ENCODE measurements at regions not wholly inside any gene's neighbourhood (a gene's known extent, or its start where the extent isn't known, plus 50 kb on each side); places are given as distances from the start of the nearest gene placed in this dataset.
A peak's percentile ranks its signal among the peaks of the same experiment; 100 is the strongest.

GRCh38 chr12:88273450-88273849 lies 131.3 kb downstream of the TMTC3 start:
- TF ChIP-seq CTCF (IDR thresholded peaks at IDR 0.05) (no peak), EP300 (IDR thresholded peaks at IDR 0.05) (no peak), POLR2A (IDR thresholded peaks at IDR 0.05) (no peak), POLR2AphosphoS5 (IDR thresholded peaks at IDR 0.05) (no peak)
- H3K27ac ChIP-seq = no peak overlapping the region
- intact Hi-C loops (cut with DNase I; ENCODE audit: low total_unique reads) = no loop called here
- H3K36me3 ChIP-seq = no peaks in the 10 kb centered on the region
- WGBS, 5 donors = 80 to 89% (median 88%) methylated on average over 2 of the region's 2 CpGs
- no peaks in the 10 kb centered on the region for H3K9me3 ChIP-seq
- H3K4me1 ChIP-seq = no peaks in the 10 kb centered on the region
- no peaks in the 10 kb centered on the region for H3K27me3 ChIP-seq
- DNase-seq = no peak
- H3K4me3 ChIP-seq = no peak overlapping the region

- Histone ChIP-seq H3K27me3 (no peaks in the 10 kb centered on the region), H3K27ac (no peak overlapping the region), H3K9me3 (no peaks in the 10 kb centered on the region), H3K4me3 (no peak overlapping the region), H3K4me1 (no peaks in the 10 kb centered on the region), H3K36me3 (no peaks in the 10 kb centered on the region)
- TF ChIP-seq EP300 (IDR thresholded peaks at IDR 0.05) (no peak), POLR2AphosphoS5 (IDR thresholded peaks at IDR 0.05) (no peak), CTCF (IDR thresholded peaks at IDR 0.05) (no peak), POLR2A (IDR thresholded peaks at IDR 0.05) (no peak)
- no peak for DNase-seq
- WGBS, 5 donors = 76 to 85% (median 81%) methylated on average over 2 of the region's 2 CpGs
- intact Hi-C loops (cut with DNase I; ENCODE audit: low total_unique reads) = no loop called here
These were observed 131.8 kb downstream of the TMTC3 start for GRCh38 chr12:88273875-88274274.

GRCh38 chr12:88291498-88292131 lies 149.5 kb downstream of the TMTC3 start:
- H3K27ac ChIP-seq = no peak overlapping the region
- H3K27me3 ChIP-seq = no peaks in the 10 kb centered on the region
- no peak overlapping the region for H3K4me3 ChIP-seq
- intact Hi-C loops (cut with DNase I; ENCODE audit: low total_unique reads) = no loop called here
- H3K36me3 ChIP-seq = no peaks in the 10 kb centered on the region
- peaks cover 0 to 8% (median 0%) of the 10 kb centered on the region in 4 donors for H3K9me3 ChIP-seq
- WGBS, 5 donors = 47 to 58% (median 50%) methylated on average over 3 of the region's 3 CpGs
- H3K4me1 ChIP-seq = peaks cover 0 to 10% (median 8%) of the 10 kb centered on the region in 4 donors
- DNase-seq = no peak
- peak in 1 of 3 donors; percentile 9 for TF ChIP-seq POLR2AphosphoS5 (IDR thresholded peaks at IDR 0.05)
- TF ChIP-seq POLR2A (IDR thresholded peaks at IDR 0.05) = no peak
- no peak for TF ChIP-seq EP300 (IDR thresholded peaks at IDR 0.05)

- H3K4me1 ChIP-seq = peaks cover 0 to 35% (median 20%) of the 10 kb centered on the region in 4 donors
- H3K4me3 ChIP-seq = no peak overlapping the region
- TF ChIP-seq CTCF (IDR thresholded peaks at IDR 0.05) (no peak), EP300 (IDR thresholded peaks at IDR 0.05) (no peak), POLR2AphosphoS5 (IDR thresholded peaks at IDR 0.05) (no peak), POLR2A (IDR thresholded peaks at IDR 0.05) (no peak)
- H3K27ac ChIP-seq = no peak overlapping the region
- no peak for DNase-seq
- H3K27me3 ChIP-seq = no peaks in the 10 kb centered on the region
- H3K36me3 ChIP-seq = no peaks in the 10 kb centered on the region
- H3K9me3 ChIP-seq = peaks cover 0 to 8% (median 0%) of the 10 kb centered on the region in 4 donors
- intact Hi-C loops (cut with DNase I; ENCODE audit: low total_unique reads) = no loop called here
These were observed 156.0 kb downstream of the TMTC3 start for GRCh38 chr12:88298014-88298682.

All from stomach (tissue), 8 donors.